Ramos (cell line): ENCODE measurements at regions not wholly inside any gene's neighbourhood (a gene's known extent, or its start where the extent isn't known, plus 50 kb on each side); places are given as distances from the start of the nearest gene placed in this dataset.
"Not testable (repeated sequence)": the region's sequence is repeated elsewhere in the genome, so short reads cannot be mapped to it uniquely, and the experiment has no call there.

ENCODE experiments used
- in situ Hi-C: fragments of 300-500 bp; cut with MboI; formaldehyde crosslinking; loops from one replicate; pipeline ENCODE4 v1.14.3; 2022; ENCODE audit warnings: low sequenced_read_pairs; ENCODE audit not compliant: unreplicated experiment

- in situ Hi-C loops = no loop called here
These were observed 341.3 kb upstream of the THBS1 start for GRCh38 chr15:39239562-39239961.

DNA sequence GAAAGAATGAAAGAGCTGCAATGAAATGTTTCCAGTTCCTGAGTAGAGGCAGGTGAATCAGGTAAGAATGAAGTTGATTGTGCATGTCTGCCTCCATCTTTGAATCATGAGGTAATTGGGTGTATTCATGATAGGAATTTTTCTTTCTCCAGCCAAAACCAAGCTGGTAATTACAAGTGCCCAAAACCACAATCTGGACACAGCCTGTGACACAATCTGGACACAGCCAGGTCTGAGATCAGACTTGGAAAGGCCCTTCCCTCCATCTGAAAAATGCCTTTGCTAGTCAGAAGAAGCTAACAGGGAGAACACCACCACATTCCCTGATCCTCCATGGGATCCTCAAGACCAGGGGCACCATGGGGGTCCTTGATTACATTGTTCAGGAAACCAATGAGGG is 338.5 kb upstream of the THBS1 start:
- in situ Hi-C loops = no loop called here

DNA sequence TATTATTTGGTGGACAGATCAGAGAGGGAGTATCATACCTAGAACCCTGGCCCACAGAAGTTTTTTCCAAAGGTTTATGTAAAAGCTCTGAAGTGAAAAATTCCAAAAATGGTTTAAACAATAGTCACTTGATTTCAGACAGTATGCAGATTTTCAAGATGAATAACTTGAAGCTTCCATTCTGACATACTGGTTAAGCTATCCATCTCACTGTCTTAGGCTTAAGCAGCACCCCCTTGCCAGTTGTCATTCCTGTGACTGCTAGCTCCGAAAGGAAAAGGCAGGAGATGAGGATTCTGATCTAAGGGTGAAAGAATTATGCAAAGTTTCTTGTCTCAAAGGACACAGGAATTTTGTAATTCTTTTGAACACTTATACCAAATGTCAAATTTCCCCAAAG is 337.5 kb upstream of the THBS1 start:
- in situ Hi-C loops = no loop called here

- in situ Hi-C loops = no loop called here
These were observed 336.1 kb upstream of the THBS1 start for GRCh38 chr15:39244776-39245175.

- in situ Hi-C loops = no loop called here
These were observed 334.4 kb upstream of the THBS1 start for GRCh38 chr15:39246523-39246922.

DNA sequence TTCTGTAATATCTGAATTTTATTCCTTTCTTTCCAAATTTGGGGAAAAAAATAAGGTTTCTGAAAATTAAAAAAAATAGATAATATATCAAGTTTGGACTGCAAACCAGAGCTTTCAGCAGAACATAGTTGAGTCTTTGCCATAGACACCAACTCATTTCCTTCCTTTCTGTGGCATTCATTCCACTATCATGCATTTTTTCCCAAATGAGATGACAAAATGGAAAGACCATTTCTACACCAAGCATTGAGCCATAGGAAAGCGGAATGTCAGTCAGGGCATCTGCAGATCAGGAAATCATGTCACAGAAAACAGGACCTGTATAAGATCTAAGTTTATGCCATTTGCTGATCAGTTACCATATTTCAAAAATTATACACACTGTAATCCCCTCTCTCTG is 333.3 kb upstream of the THBS1 start:
- in situ Hi-C loops = no loop called here

- in situ Hi-C loops = no loop called here
These were observed 332.7 kb upstream of the THBS1 start for GRCh38 chr15:39248204-39248603.

DNA sequence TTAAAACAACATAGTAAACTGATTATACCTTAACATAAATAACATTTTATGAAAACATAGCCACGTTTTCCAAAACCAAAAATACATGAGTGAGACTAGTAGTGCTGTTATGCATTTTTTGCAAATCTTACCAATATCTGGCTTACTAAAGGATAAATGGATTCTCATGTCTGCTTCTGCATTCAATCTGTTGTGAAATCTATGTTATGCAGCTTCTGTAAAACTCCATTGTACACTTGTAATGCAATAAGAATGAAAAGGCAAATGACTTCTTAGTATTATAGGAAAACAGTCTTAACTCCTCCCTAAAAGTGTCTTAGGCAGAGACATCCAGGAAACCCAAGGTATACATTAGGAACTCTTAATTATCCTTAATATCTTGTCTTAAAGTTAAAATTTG is 330.9 kb upstream of the THBS1 start:
- in situ Hi-C loops = no loop called here

DNA sequence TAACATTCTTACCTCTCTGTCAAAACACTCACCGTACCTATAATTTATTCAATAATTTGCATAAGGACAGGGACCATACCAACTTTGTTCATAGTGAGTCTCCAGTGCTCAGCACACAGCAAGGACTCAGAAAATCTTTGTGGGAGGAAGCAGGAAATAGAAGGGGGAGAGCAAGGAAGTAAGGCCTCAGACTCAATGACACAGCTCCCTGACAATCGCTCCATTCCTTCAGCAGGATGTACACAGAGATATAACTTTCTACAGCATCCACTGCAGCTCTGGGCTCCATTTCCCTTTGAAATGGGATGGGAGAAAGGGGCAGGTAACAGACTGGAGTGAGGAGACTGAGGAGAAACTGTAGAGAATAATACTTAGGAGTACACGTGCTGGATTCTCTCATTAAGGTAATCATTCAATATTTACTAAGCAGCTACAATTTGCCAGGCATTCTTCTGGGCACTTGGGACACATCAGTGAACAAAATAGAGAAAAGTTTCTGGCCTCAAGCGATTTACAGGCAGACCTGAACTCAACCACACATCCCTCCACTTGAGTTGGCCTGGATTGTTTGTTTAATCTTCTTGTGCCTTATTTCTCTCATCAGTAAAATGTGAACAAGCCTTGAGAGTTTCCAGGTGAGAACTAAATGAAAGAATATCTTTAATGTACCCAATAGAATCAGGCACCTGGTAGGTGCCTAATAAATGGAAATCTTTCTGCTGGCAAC is 330.3 kb upstream of the THBS1 start:
- in situ Hi-C loops = no loop called here

DNA sequence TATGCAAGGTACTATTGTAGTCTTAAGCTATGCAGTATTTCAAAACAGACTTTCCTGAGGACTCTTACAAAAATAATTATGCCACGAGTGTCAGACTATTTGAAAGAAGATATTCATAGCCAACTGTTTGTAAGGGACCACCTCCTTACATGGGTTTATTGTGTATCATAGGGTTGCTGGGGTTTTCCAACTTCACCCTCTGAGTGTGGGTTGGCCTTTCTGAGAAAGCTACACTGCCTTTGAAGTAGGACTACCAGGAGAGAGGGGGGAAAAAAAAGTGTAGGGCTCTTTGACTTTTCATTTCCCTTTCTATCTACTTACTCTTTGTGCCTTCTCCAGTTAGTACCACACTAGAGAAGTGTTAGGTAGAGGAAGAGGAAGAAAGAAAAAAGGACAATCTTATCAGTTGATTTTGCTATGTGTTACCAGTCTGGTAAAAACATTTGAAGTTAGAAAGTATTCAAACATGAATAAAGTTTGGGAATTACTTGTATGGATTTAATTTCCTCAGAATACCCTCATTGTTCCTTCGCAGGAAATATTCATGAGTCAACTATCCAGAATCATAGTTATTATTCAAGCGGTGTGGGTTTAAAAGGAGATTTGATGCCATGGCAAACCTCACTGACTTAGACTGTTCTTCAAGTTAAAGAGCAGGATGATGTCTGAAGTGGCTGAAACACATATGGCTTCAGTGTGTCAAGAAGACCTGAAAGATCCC is 329.3 kb upstream of the THBS1 start:
- in situ Hi-C loops = no loop called here

DNA sequence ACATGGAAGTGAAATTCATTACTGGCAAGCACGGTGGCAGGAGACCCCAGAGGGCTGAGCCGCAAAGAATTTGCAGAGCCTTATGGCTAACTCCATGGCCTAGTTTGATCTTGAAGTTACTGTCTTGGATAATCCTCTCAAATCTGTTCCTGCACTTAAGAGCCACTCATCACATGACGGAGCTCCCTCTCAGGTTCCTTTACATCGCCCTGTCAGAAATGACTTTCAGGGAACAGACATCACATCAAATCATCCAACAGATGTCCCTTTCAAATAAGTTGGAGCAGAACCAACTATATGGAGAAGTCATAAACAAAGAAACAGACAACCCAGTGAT is 328.8 kb upstream of the THBS1 start:
- in situ Hi-C loops = no loop called here

- in situ Hi-C loops = no loop called here
These were observed 327.3 kb upstream of the THBS1 start for GRCh38 chr15:39253552-39253951.

GRCh38 chr15:39254181-39254580 is 326.7 kb upstream of the THBS1 start:
- in situ Hi-C loops = no loop called here

DNA sequence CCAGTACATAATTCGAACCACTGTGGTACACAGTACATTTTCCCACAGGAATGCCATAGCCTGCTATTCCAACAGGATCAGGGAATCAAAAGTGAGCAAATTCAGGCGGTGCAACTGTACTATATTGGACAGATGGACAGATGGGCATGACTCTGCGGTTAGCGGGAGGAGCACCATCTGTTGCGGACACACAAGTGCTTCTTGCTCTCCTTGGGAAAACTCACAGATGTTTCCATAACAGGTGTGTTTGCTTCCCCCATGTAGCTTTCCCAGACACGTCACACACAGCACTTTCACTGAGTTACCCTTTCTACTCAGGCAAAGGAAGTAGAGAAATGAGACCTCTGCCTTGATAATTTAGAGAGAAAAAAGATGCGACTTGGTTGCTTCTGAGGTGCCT is 325.1 kb upstream of the THBS1 start:
- in situ Hi-C loops = no loop called here

DNA sequence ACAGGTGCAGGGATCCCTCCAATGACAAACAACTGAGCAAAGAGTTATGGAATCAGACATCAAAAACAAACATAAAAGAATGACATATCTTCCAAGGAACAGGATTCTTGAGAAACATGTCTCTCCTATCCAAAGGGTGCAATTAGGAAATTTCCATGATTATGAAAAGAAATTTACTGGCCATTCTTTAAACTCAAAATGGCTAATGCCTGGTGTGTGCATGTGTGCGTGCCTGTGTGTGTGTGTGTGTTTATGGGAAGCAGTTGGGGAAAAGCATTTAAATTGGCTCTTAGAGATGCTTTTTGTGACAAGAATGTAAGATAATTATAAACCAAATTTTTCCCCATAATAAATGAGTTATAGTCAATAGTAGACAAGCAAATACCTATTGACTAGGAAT is 320.5 kb upstream of the THBS1 start:
- in situ Hi-C loops = no loop called here

DNA sequence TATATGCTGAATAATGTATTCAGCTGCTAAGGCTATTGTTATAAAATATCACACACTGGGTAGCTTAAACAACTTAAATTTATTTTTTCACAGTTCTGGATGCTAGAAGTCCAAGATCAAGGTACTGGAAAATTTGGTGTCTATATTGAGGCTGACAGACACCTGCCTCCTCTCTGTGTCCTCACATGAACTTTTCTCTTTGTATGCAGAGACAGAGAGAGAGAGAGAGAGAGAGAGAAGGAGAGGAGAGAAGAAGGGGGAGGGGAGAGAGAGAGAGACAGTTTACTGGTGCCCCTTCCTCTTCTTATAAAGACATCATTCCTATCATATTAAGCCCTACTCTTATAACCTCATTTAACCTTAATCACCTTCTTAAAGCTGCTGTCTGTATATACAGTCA is 320.1 kb upstream of the THBS1 start:
- in situ Hi-C loops = no loop called here

DNA sequence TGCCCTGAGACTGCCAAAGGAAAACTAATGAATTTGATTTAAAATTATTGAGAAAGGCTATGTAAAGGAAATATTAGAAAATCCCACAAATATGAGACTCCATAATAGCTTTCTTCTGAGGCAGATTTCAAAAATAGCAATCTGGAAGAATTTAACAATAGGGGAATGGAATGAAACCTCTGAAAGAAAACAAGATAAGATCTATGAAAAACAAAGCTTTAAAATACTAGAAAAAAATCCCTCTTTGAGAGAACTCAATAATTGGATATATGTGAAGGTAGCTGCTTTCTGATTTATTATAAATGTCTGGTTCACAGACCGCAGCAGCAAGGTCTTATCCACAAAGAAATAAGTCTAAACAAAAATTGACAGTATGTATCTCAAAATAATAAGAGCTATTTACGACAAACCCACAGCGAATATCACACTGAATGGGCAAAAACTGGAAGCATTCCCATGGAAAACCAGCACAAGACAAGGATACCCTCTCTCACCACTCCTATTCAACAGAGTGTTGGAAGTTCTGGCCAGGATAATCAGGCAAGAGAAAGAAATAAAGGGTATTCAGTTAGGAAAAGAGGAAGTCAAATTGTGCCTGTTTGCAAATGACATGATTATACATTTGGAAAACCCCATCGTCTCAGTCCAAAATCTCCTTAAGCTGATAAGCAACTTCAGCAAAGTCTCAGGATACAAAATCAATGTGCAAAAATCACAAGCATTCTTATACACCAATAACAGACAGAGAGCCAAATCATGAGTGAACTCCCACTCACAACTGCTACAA is 319.3 kb upstream of the THBS1 start:
- in situ Hi-C loops = not testable (repeated sequence)

GRCh38 chr15:39262995-39263772 is 317.7 kb upstream of the THBS1 start:
- in situ Hi-C loops = not testable (repeated sequence)

GRCh38 chr15:39265261-39265660 is 315.6 kb upstream of the THBS1 start:
- in situ Hi-C loops = no loop called here

DNA sequence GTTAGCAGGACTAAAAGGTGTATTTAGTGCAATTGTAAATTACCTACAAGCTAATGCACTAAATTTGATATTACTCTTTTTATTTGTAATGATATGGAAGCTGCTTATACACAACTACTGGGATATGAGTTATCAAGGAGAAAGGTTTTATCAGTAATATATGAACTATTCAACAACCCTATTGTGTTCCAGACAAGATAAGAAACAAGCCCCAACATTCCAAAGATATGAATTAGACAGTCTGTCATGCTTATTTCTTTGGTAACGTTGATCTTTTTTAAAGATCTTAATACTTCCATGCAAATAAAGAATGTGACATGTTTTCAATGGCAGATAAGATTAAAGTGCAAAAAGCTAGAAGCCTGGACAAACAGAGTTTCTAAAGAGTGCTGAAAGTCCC is 314.0 kb upstream of the THBS1 start:
- in situ Hi-C loops = no loop called here

GRCh38 chr15:39267685-39268084 is 313.2 kb upstream of the THBS1 start:
- in situ Hi-C loops = no loop called here
